C4-2B (cell line): ENCODE measurements at regions not wholly inside any gene's neighbourhood (a gene's known extent, or its start where the extent isn't known, plus 50 kb on each side); places are given as distances from the start of the nearest gene placed in this dataset.

ENCODE experiments used
- H3K27ac ChIP-seq: fragments of 450-650 bp; 2 replicates; pipeline ENCODE4 v1.5.1; 2017
- ZFX ChIP-seq: fragments of 450-650 bp; IDR thresholded peaks from 2 replicates; pipeline ENCODE4 v1.6.1; 2017
- TF ChIP-seq, protein P1 (sequence below): fragments of 450-650 bp; conservative IDR thresholded peaks from 2 replicates; pipeline ENCODE4 v1.5.1; 2017; ENCODE audit warnings: mild to moderate bottlenecking

DNA sequence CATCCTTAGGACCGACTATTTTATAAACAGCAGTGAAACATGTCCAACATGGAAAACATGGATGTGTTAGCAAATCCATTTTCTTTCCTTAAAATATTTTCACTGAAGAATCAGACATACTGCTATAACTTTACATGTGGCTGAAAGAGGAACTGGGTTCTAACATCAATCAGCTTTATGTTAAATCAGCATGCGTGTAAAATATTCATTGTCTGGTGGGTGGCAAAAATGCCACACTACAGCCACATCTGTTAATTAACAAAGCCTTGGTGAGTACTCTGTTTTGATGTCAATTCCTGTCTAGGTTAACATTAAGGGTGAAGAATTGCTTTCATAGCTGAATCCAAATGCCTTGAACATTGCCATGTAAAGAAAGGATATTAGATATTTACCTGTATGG, 222.6 kb upstream of the CEP162 start:
- TF ChIP-seq ZFX = no peak
- TF ChIP-seq, protein P1, sequence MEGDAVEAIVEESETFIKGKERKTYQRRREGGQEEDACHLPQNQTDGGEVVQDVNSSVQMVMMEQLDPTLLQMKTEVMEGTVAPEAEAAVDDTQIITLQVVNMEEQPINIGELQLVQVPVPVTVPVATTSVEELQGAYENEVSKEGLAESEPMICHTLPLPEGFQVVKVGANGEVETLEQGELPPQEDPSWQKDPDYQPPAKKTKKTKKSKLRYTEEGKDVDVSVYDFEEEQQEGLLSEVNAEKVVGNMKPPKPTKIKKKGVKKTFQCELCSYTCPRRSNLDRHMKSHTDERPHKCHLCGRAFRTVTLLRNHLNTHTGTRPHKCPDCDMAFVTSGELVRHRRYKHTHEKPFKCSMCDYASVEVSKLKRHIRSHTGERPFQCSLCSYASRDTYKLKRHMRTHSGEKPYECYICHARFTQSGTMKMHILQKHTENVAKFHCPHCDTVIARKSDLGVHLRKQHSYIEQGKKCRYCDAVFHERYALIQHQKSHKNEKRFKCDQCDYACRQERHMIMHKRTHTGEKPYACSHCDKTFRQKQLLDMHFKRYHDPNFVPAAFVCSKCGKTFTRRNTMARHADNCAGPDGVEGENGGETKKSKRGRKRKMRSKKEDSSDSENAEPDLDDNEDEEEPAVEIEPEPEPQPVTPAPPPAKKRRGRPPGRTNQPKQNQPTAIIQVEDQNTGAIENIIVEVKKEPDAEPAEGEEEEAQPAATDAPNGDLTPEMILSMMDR = no peak

DNA sequence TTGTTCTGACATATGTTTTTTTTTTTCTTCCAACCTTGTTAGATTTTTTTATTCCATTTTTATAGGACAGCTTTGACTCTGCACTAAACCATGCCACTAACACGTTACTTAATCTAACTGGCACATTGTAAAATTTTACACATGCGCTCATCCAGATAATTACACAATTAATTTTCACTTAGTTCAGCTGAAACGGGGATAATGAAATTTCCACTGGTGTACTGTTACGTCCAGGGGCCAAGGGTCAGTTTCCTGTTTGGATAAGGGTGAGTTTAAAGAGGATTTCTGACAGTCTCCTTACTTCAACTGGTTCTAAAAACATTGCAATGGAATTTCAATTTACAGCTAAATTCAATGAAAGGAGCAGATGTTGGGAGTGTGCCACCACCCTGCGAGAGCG, 221.8 kb upstream of the CEP162 start:
- no peak overlapping the region for H3K27ac ChIP-seq
- TF ChIP-seq ZFX = no peak
- TF ChIP-seq, protein P1 = no peak

More for the DNA sequence above, 222.6 kb upstream of the CEP162 start:
- H3K27ac ChIP-seq = no peak overlapping the region

DNA sequence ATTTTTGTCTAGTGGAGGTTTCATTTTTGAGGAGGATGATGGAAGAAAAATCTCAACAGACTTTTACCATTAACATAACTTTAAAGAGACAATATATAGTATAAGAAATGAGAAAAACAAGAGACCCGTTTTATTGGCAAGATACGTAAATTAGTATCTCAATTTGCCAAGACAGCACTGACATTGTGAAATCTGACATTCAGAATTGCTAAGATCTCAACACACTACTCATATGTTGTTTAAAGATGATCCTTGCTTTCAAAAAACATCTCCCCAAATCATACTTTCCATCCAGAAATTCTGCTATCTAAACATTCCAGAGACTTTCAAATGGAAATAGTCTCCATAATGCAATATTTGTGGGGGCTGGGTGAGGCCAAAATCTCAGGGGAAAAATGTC, 220.9 kb upstream of the CEP162 start:
- no peak overlapping the region for H3K27ac ChIP-seq
- no peak for TF ChIP-seq ZFX
- TF ChIP-seq, protein P1 = no peak

DNA sequence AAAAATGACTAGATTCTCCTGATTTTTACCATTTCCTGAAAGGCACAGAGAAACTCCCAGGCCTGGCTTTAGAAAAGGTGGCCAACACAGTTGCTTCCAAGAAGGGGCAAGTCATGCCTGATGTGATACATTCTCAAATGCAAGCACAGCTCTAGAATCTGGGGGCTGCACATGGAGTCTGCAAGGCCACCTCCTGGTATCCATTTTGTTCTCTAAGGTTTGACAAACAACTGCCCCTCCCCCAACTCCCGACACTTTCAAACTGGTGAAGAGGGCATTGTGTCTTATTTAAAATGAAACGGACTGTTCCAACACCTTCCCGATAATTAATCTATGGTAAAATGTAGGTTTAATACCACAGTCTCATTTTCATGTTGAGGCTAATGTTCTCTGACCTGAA, 220.2 kb upstream of the CEP162 start:
- no peak overlapping the region for H3K27ac ChIP-seq
- TF ChIP-seq, protein P1 = no peak
- no peak for TF ChIP-seq ZFX

DNA sequence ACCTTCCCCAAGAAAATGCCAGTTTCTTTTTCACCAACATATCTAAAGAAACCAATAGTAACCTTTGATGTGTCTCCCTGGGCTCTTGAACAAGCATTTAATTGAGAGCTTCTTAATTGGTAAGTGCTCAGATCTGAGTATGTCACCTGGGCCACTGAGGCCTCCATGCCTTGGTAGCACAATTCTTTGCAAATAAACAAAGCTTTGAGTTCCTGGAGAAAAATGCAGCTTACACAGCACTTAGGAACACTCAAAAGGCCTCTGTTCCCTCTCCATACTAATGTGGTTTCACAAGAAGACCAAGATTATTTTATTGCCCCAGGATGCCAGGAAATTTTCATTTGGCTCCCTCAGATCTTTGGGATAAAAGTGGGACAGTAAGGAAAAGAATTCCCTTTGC, 217.6 kb upstream of the CEP162 start:
- TF ChIP-seq ZFX = no peak
- TF ChIP-seq, protein P1 = no peak
- no peak overlapping the region for H3K27ac ChIP-seq

DNA sequence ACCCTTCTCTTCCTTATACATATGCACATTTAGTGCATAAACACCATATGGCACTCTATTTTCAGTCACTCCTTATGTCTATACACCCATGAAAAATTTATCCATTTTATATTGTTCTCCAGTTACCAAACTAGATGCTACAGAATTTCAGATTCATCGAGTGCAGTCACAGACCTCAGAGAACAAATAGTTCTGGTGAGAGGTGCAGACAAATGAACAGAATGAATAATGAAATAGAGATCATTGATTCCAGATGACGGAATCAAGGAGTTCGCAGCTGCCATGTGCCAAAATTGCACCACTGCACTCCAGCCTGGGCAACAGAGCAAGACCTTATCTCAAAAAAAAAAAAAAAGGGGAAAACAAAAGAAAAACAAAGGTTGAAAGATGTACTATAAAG, 214.8 kb upstream of the CEP162 start:
- H3K27ac ChIP-seq = no peak overlapping the region
- TF ChIP-seq, protein P1 = no peak
- TF ChIP-seq ZFX = no peak

DNA sequence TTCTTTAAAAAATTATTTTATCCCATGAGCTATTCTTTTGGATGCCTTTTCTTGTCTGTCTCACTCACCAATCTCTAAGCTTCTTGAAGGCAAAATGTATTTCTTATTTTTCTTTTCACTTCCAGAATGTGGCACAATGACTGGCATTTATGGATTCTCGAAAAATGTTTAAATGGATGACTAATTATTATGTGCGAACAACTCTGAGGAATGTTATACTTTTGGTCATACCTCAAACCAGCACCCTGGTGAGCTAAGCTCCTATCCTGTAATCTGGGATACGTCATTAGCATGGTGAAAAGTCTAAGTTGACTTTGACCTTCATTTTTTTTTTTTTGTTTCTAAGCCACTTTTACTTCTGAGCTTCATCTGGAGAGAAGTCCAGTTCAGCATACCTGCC, 214.0 kb upstream of the CEP162 start:
- no peak for TF ChIP-seq ZFX
- TF ChIP-seq, protein P1 = no peak
- no peak overlapping the region for H3K27ac ChIP-seq
